GM12891 (cell line): ENCODE measurements at regions not wholly inside any gene's neighbourhood (a gene's known extent, or its start where the extent isn't known, plus 50 kb on each side); places are given as distances from the start of the nearest gene placed in this dataset.

Experiments
- PAX5 ChIP-seq: IDR thresholded peaks from 2 replicates; pipeline ENCODE4 v1.6.1; 2011; ENCODE audit warnings: low read length, moderate library complexity, mild to moderate bottlenecking; ENCODE audit not compliant: insufficient read depth, severe bottlenecking
- POLR2A ChIP-seq: IDR thresholded peaks from 2 replicates; pipeline ENCODE4 v1.6.1; 2011; ENCODE audit warnings: low read depth, low read length, control low read depth
- POLR2AphosphoS5 ChIP-seq: IDR thresholded peaks from 2 replicates; pipeline ENCODE4 v1.6.1; 2011; ENCODE audit warnings: low read depth, low read length, control low read depth
- POU2F2 ChIP-seq: IDR thresholded peaks from 2 replicates; pipeline ENCODE4 v1.6.1; 2011; ENCODE audit warnings: low read depth, mild to moderate bottlenecking, control low read depth, low read length, moderate library complexity
- SPI1 ChIP-seq: IDR thresholded peaks from 2 replicates; pipeline ENCODE4 v1.6.1; 2011; ENCODE audit warnings: low read depth, low read length, control low read depth
- TAF1 ChIP-seq: IDR thresholded peaks from 2 replicates; pipeline ENCODE4 v1.6.1; 2011; ENCODE audit warnings: low read depth, low read length, control low read depth

GRCh38 chr7:89593125-89593524 lies 561.1 kb upstream of the STEAP1 start:
- TF ChIP-seq POLR2A (no peak), POLR2AphosphoS5 (no peak), TAF1 (no peak), SPI1 (no peak), PAX5 (no peak), POU2F2 (no peak)
